EH (cell line): ENCODE measurements at regions not wholly inside any gene's neighbourhood (a gene's known extent, or its start where the extent isn't known, plus 50 kb on each side); places are given as distances from the start of the nearest gene placed in this dataset.
"Not testable (repeated sequence)": the region's sequence is repeated elsewhere in the genome, so short reads cannot be mapped to it uniquely, and the experiment has no call there.

Experiments
- DNase-seq: peaks from one replicate; pipeline ENCODE4 v3.0.0-alpha.2; 2015; ENCODE audit warnings: low read depth

- no peak for DNase-seq
Measured at GRCh38 chrX:139200346-139200745, 330.2 kb upstream of the F9 start.

GRCh38 chrX:139199933-139200332 lies 330.6 kb upstream of the F9 start:
- no peak for DNase-seq

GRCh38 chrX:139198936-139199335 lies 331.6 kb upstream of the F9 start:
- DNase-seq, result no peak

- no peak for DNase-seq
Measured at GRCh38 chrX:139196890-139197289, 333.6 kb upstream of the F9 start.

DNA sequence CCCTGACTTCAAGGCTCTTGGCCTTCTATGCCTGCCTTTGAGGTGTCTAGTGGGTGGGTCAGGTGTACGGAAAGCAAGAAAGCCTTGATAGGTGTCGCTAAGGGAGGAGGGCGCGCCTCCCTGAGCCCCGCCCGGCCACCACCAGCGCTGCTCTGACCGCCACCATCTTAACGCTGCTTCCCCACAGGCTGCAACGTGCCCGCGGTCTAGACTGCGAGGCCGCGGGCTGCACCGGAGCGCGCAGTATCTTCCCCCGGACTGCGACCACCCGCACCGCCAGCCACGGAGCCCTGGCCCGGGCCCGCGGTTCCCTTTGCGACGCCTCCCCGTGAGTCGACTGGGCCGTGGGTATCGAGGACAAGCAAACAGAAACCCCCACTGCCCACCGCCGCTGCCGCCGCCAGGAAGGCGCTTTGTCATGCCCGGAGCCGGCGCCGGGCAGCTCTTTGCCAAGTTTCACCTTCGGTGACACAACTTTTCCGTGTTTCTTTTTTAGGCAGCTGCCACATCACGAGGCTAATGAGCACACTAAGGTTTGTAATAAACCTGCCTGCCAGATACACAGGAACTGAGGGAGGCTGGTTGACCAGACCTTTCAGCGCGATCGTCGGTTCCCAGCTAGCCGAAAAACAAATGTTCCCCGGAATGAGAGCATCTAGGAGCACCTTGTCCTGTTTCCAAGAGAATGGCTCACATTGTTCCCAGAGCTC lies 335.8 kb upstream of the F9 start:
- DNase-seq, result no peak

DNA sequence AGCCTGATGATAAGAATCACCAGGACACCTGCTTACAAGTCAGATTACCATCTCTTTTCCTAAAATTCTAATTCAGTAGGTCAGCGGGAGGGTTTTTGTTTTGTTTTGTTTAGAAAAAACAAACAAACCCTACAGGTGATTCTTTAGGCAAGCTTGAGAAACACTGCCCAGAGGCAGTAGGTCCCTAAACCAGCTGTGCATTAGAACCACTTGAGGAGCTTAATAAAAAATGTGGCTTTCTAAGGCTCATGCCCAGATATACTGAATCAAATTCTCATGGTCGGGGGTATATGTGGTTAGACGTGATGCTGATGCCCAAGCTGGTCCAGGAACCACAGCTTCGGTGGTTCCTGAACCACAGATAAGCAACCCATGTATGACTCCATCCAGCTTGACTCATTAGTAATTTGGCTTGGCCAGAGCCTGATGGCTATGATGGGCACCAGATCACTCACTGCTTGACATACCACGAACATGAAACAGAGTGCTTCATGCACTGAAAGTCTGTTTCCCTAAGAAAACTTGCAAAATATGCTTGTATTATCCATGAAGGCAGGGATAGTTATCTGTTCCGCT lies 338.1 kb upstream of the F9 start:
- DNase-seq, result no peak

DNA sequence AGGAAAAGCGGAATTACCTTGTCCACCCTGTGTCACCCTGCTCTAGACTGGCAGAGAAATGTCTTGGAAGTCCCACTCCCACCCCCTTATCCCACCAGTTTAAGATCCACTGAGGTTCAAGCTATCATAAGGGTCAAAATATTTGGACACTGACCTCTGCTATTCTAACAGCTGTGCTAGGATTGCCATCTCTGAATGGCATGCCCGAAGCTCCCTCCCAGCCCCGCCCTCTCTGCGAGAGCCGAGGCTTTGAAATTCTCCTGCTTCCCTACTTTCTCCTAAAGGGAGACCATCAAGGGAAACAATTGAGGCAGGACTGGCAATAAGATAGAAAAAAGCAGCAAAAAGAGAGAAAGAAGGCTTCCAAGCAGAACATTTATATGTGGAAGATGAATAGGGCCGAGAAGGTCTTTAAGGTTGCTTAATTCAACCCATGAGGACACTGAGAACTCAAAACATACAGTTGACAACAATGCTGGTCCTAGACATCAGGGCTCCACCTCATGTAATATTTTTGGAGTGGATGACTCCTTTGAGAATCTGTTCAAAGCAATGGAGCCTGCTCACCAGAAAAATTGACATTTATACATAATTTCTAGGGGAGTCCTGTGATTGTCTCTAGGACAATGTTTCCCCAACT lies 338.7 kb upstream of the F9 start:
- no peak for DNase-seq

DNA sequence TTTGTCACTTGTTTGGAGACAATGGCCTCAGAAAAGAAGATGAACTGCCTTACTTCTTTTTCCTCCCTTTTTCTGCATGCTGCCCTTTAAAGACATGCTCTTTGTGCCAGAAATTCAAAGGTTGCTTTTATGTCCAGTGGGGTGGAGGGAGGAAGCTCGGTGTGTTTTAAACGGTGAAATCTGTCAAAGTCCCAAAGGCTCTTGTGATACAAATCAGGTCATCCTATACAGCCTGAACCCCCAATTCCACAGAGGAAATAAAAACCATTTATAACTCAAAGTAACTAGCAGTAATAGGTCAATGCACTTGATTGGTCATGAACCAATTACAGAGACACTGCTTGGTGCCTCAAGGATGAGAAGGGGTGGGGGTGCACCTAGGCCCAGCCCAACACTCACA lies 339.3 kb upstream of the F9 start:
- no peak for DNase-seq

DNA sequence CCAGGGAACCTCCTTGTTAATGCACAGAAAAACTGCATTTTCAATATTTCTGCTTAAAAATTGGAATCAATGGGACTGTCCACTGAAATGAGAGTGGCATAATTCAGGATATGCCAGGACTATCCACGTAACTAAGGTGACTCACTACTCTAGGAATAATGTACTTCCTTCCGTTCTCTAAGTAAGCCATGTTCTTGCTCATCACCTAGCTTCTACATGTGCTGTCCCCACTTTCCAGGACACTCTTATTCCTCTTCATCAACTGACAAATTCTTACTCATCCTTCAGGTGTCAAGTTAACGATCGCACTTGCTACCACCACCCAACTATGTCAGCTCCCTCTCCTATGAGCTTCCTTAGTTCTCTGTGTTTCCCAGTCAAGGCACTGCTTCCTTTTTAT lies 342.8 kb upstream of the F9 start:
- DNase-seq, result no peak

DNA sequence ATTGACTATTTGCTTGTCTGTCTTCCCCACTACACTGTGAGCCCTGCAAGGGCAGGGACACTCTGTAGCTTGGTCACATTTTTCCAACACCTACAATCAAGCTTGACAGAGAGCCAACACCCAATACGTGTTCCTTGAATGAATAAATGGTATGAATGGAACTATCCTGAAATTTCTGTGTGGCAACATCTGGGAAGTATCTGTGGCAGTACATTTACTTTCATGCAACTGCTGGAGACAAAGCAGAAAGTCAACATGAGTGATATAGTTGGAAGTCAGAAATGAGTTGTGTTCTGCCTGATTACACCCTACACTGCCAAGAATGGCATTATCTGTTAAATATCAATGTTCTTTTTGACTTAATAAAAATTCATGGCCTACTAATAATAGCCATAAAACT lies 343.5 kb upstream of the F9 start:
- no peak for DNase-seq

GRCh38 chrX:139179592-139179991 lies 350.9 kb upstream of the F9 start:
- no peak for DNase-seq

GRCh38 chrX:139178980-139179379 lies 351.6 kb upstream of the F9 start:
- DNase-seq, result no peak

DNA sequence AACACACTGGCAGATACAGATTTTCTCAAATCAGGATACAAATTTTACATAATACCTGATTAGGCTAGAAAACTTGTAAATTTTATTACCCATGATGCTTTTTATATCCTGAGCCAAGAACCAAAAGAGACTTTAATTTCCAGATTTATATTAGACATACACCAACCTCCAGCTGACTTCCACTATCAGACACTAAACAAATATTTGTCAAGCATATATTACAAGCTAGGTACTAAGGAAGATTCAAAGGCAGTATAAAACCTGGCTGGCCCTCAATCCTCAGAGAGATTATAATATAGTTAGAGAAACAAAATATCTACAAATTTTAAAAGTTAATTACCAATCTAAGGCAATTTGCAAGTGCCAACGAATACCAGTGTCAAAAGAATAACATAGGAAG lies 357.8 kb upstream of the F9 start:
- no peak for DNase-seq

- DNase-seq, result no peak
Measured at GRCh38 chrX:139170526-139171173, 359.9 kb upstream of the F9 start.

- DNase-seq, result no peak
Measured at GRCh38 chrX:139167282-139167681, 363.3 kb upstream of the F9 start.

DNA sequence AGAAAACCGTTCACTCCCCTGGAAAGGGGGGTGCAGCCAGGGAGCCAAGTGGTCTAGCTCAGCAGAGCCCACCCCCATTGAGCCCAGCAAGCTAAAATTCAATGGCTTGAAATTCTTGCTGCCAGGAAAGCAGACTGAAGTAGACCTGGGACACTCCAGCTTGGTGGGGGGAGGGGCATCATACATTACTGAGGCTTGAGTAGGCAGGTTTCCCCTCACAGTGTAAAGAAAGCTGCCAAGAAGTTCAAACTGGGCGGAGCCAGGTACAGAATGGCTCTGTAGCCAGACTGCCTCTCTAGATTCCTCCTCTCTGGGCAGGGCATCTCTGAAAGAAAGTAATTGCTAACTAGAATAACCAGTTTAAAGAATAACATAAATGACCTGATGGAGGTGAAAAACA lies 372.3 kb upstream of the F9 start:
- no peak for DNase-seq

GRCh38 chrX:139156356-139156755 lies 374.2 kb upstream of the F9 start:
- no peak for DNase-seq

GRCh38 chrX:139146625-139147024 lies 383.9 kb upstream of the F9 start:
- not testable (repeated sequence) for DNase-seq

DNA sequence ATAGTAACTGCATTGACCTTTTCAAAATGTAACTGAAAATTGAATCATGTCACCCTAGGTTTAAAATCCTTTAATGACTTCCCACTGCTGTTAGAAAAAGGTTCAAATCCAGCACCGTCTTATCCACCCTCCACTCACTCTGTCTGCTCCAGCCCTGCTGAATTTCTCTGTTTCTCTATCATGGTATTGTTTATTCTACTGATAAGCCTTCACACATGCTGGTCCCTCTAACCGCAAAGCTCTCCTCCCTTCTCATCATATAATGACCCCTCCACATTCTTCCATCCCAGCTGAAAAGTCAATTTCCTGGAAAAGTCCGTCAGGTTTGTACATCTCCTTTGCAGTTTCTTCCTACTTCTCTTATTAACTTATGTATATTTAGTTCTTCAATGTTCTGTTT lies 389.2 kb upstream of the F9 start:
- DNase-seq, result no peak

DNA sequence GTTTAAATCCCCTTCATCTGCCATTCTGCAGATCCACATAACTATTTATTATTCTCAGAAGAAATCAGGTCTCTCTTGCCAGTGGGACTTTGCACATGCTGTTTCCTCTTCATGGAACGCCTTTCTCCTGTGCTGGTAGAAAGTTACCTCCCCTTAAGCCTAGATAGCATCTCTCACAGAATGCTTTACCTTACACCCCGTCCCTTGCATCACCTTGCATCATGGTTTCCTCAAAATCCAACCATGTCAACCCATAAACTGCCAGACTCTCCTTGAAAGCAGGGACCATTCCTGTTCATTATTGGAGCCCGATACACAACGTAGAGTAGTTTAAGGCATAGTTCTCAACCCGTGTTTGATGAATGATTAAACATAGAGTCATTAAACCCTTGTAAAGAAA lies 396.2 kb upstream of the F9 start:
- no peak for DNase-seq

DNA sequence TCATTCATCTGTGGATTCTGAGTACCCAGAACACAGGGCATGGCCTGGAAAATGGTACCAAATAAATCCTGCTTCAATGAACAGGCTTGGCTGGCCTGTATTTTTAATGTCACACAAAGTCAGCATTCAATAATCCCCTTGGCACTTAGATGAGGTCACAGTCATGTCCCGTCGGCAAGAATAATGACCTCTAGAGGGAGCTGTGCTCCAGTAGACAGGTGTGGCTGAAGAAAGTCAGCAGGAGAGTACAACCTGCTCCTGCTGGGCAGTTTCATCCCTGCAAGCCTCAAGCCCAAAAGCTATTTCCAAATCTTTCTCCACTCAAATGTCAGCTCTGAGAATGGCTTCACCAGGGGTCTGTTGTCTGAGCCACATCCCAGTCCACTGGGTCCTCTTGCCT lies 404.0 kb upstream of the F9 start:
- no peak for DNase-seq

DNA sequence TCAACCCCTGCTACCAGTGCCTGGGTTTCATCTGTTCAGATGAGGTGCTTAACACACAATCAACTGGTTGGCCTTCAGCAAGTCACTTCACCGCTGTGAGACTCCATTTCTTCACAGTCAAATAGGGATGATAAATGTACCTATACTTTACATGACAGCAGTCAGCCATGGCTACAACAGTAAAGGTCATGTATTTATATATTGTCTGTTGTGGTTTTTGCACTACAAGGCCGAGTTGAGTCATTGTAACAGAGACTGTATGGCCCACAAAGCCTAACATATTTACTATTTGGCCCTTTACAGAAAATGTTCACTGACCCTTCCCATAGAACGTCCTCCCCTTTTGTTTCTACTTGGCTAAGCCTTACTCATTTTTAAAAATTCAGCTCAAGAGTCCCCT lies 404.6 kb upstream of the F9 start:
- no peak for DNase-seq

- no peak for DNase-seq
Measured at GRCh38 chrX:139121616-139122286, 408.8 kb upstream of the F9 start.
